Activated CD8-positive, alpha-beta memory T cell treated with anti-CD3 and anti-CD28 coated beads, Interleukin-2, amount 10 ng/mL, durations not matched to agents 7 days and 5 days (primary cell): ENCODE measurements at regions not wholly inside any gene's neighbourhood (a gene's known extent, or its start where the extent isn't known, plus 50 kb on each side); places are given as distances from the start of the nearest gene placed in this dataset.
"Not testable (repeated sequence)": the region's sequence is repeated elsewhere in the genome, so short reads cannot be mapped to it uniquely, and the experiment has no call there.

Source experiments
- ATAC-seq: fragments of 150-1000 bp; cut with Tn5 transposase; one replicate; pipeline ENCODE4 v1.10.0; 2021; ENCODE audit warnings: moderate library complexity
- CTCF ChIA-PET: fragments of 350-600 bp; sonication (Branson Sonifier 250); formaldehyde crosslinking; loops from one replicate; lab custom pipeline; 2021; ENCODE audit warnings: antibody characterized with exemption; lab: Charles Lee
- DNase-seq: peaks from one replicate; pipeline ENCODE4 v3.0.0-alpha.2; 2020
- H3K27ac Mint-ChIP-seq: one replicate; pipeline ENCODE4 v1.8.0; 2021; ENCODE audit warnings: mild to moderate bottlenecking, mixed read lengths
- H3K27me3 Mint-ChIP-seq: one replicate; pipeline ENCODE4 v1.8.0; 2021; ENCODE audit warnings: mixed read lengths
- H3K36me3 Mint-ChIP-seq: one replicate; pipeline ENCODE4 v1.8.0; 2021; ENCODE audit warnings: mild to moderate bottlenecking, mixed read lengths
- H3K4me1 Mint-ChIP-seq: one replicate; pipeline ENCODE4 v1.8.0; 2021; ENCODE audit warnings: mixed read lengths
- H3K4me3 Mint-ChIP-seq: one replicate; pipeline ENCODE4 v1.8.0; 2021; ENCODE audit warnings: mild to moderate bottlenecking, moderate library complexity, mixed read lengths
- H3K9me3 Mint-ChIP-seq: one replicate; pipeline ENCODE4 v1.8.0; 2022; ENCODE audit warnings: low read depth, mixed read lengths

- ATAC-seq (no peak), DNase-seq (no peak)
- Mint-ChIP-seq H3K4me3 (no peak overlapping the region), H3K27ac (no peak overlapping the region), H3K9me3 (no peaks in the 10 kb centered on the region), H3K36me3 (no peaks in the 10 kb centered on the region), H3K27me3 (no peaks in the 10 kb centered on the region), H3K4me1 (no peaks in the 10 kb centered on the region)
- CTCF ChIA-PET: no interaction called here
Observed at GRCh38 chr13:34738254-34738992, 203.6 kb upstream of the NBEA start.

- H3K27me3 Mint-ChIP-seq, DNase-seq, H3K4me1 Mint-ChIP-seq, CTCF ChIA-PET, ATAC-seq, H3K36me3 Mint-ChIP-seq, H3K9me3 Mint-ChIP-seq, H3K4me3 Mint-ChIP-seq, H3K27ac Mint-ChIP-seq: not testable (repeated sequence)
Observed at GRCh38 chr13:34747056-34747455, 195.0 kb upstream of the NBEA start.

- no peaks in the 10 kb centered on the region for H3K27me3 Mint-ChIP-seq
Observed at GRCh38 chr13:34747507-34747906, 194.6 kb upstream of the NBEA start.

GRCh38 chr13:34748073-34748472 is 194.0 kb upstream of the NBEA start:
- H3K4me1 Mint-ChIP-seq: no peaks in the 10 kb centered on the region
- H3K36me3 Mint-ChIP-seq: no peaks in the 10 kb centered on the region
- DNase-seq: no peak
- no peaks in the 10 kb centered on the region for H3K27me3 Mint-ChIP-seq
- no peak overlapping the region for H3K4me3 Mint-ChIP-seq
- H3K9me3 Mint-ChIP-seq: peaks cover 2% of the 10 kb centered on the region
- H3K27ac Mint-ChIP-seq: no peak overlapping the region
- ATAC-seq: no peak
- CTCF ChIA-PET: interaction anchor here (1.0 kb wide), 1 partner anchor 313 kb away, joined by 3 read pairs; no protein-coding TSS in a partner anchor

More at GRCh38 chr13:34747507-34747906, 194.6 kb upstream of the NBEA start:
- Mint-ChIP-seq H3K27ac (no peak overlapping the region), H3K9me3 (peaks cover 2% of the 10 kb centered on the region), H3K4me1 (no peaks in the 10 kb centered on the region), H3K4me3 (no peak overlapping the region), H3K36me3 (no peaks in the 10 kb centered on the region)
- no peak for DNase-seq
- CTCF ChIA-PET: interaction anchor here (1.0 kb wide), 1 partner anchor 313 kb away, joined by 3 read pairs; no protein-coding TSS in a partner anchor
- ATAC-seq: no peak

GRCh38 chr13:34748596-34748995 is 193.5 kb upstream of the NBEA start:
- H3K4me3 Mint-ChIP-seq: no peak overlapping the region
- no peaks in the 10 kb centered on the region for H3K4me1 Mint-ChIP-seq
- no peak overlapping the region for H3K27ac Mint-ChIP-seq
- H3K36me3 Mint-ChIP-seq: no peaks in the 10 kb centered on the region
- H3K27me3 Mint-ChIP-seq: no peaks in the 10 kb centered on the region
- peaks cover 2% of the 10 kb centered on the region for H3K9me3 Mint-ChIP-seq
- no peak for DNase-seq
- CTCF ChIA-PET: interaction anchor here (1.0 kb wide), 1 partner anchor 312 kb away, joined by 3 read pairs; no protein-coding TSS in a partner anchor
- no peak for ATAC-seq

GRCh38 chr13:34749046-34749445 is 193.0 kb upstream of the NBEA start:
- DNase-seq (no peak), ATAC-seq (no peak)
- Mint-ChIP-seq H3K9me3 (peaks cover 2% of the 10 kb centered on the region), H3K27me3 (no peaks in the 10 kb centered on the region), H3K27ac (no peak overlapping the region), H3K36me3 (no peaks in the 10 kb centered on the region), H3K4me1 (no peaks in the 10 kb centered on the region), H3K4me3 (no peak overlapping the region)
- CTCF ChIA-PET: no interaction called here

GRCh38 chr13:34750078-34750931 is 191.8 kb upstream of the NBEA start:
- H3K4me3 Mint-ChIP-seq: no peak overlapping the region
- H3K36me3 Mint-ChIP-seq: no peaks in the 10 kb centered on the region
- H3K9me3 Mint-ChIP-seq: no peaks in the 10 kb centered on the region
- no peaks in the 10 kb centered on the region for H3K4me1 Mint-ChIP-seq
- CTCF ChIA-PET: no interaction called here
- DNase-seq (no peak), ATAC-seq (no peak)
- H3K27me3 Mint-ChIP-seq: no peaks in the 10 kb centered on the region
- H3K27ac Mint-ChIP-seq: no peak overlapping the region

GRCh38 chr13:34751044-34751443 is 191.0 kb upstream of the NBEA start:
- DNase-seq (no peak), ATAC-seq (no peak)
- Mint-ChIP-seq H3K27ac (no peak overlapping the region), H3K4me3 (no peak overlapping the region), H3K27me3 (no peaks in the 10 kb centered on the region), H3K9me3 (no peaks in the 10 kb centered on the region), H3K4me1 (no peaks in the 10 kb centered on the region), H3K36me3 (no peaks in the 10 kb centered on the region)
- CTCF ChIA-PET: no interaction called here

- Mint-ChIP-seq H3K36me3 (no peaks in the 10 kb centered on the region), H3K27ac (no peak overlapping the region), H3K9me3 (no peaks in the 10 kb centered on the region), H3K27me3 (no peaks in the 10 kb centered on the region), H3K4me1 (no peaks in the 10 kb centered on the region), H3K4me3 (no peak overlapping the region)
- DNase-seq (no peak), ATAC-seq (no peak)
- CTCF ChIA-PET: no interaction called here
Observed at GRCh38 chr13:34751492-34751891, 190.6 kb upstream of the NBEA start.

- Mint-ChIP-seq H3K27ac (no peak overlapping the region), H3K27me3 (no peaks in the 10 kb centered on the region), H3K36me3 (no peaks in the 10 kb centered on the region), H3K9me3 (no peaks in the 10 kb centered on the region), H3K4me3 (no peak overlapping the region), H3K4me1 (no peaks in the 10 kb centered on the region)
- ATAC-seq (no peak), DNase-seq (no peak)
- CTCF ChIA-PET: no interaction called here
Observed at GRCh38 chr13:34752283-34752960, 189.6 kb upstream of the NBEA start.

- Mint-ChIP-seq H3K27ac (no peak overlapping the region), H3K4me1 (no peaks in the 10 kb centered on the region), H3K27me3 (no peaks in the 10 kb centered on the region), H3K4me3 (no peak overlapping the region), H3K9me3 (no peaks in the 10 kb centered on the region), H3K36me3 (no peaks in the 10 kb centered on the region)
- DNase-seq: no peak
- CTCF ChIA-PET: no interaction called here
- ATAC-seq: no peak
Observed at GRCh38 chr13:34756136-34756535, 185.9 kb upstream of the NBEA start.

- no peak for DNase-seq
- Mint-ChIP-seq H3K27me3 (no peaks in the 10 kb centered on the region), H3K36me3 (no peaks in the 10 kb centered on the region), H3K4me1 (no peaks in the 10 kb centered on the region), H3K4me3 (no peak overlapping the region), H3K27ac (no peak overlapping the region), H3K9me3 (no peaks in the 10 kb centered on the region)
- no peak for ATAC-seq
- CTCF ChIA-PET: no interaction called here
Observed at GRCh38 chr13:34756572-34756971, 185.5 kb upstream of the NBEA start.

- CTCF ChIA-PET: no interaction called here
- Mint-ChIP-seq H3K27me3 (no peaks in the 10 kb centered on the region), H3K36me3 (no peaks in the 10 kb centered on the region), H3K27ac (no peak overlapping the region), H3K4me1 (no peaks in the 10 kb centered on the region), H3K9me3 (no peaks in the 10 kb centered on the region), H3K4me3 (no peak overlapping the region)
- DNase-seq: no peak
- no peak for ATAC-seq
Observed at GRCh38 chr13:34757441-34757840, 184.6 kb upstream of the NBEA start.
